HepG2 (cell line): ENCODE measurements at regions not wholly inside any gene's neighbourhood (a gene's known extent, or its start where the extent isn't known, plus 50 kb on each side); places are given as distances from the start of the nearest gene placed in this dataset.

Experiments used
- ATAC-seq: fragments of 200-7000 bp; cut with Tn5 transposase; 3 replicates; pipeline ENCODE4 v1.9.1; 2020; ENCODE audit warnings: mild to moderate bottlenecking, moderate library complexity
- BruUV-seq: library from RNA; stranded (reverse); fragments of 400-500 nt; replicated peaks from 2 replicates; lab custom pipeline; 2021; lab: Mats Ljungman, UMichigan
- CTCF ChIA-PET: fragments of 300-600 bp; formaldehyde crosslinking; extraction: SDS; loops from one replicate; lab custom pipeline; 2021; ENCODE audit warnings: low total read pairs, inconsistent platforms, low intra/inter-chr PET ratio; lab: Yijun Ruan, JAX
- POLR2A ChIA-PET: fragments of 350-600 bp; sonication (Branson Sonifier 250); formaldehyde crosslinking; loops from one replicate; lab custom pipeline; 2020; ENCODE audit warnings: antibody characterized with exemption, inconsistent platforms; lab: Yijun Ruan, JAX
- DNase-seq: peaks from one replicate; pipeline ENCODE4 v3.0.0-alpha.2; 2015; ENCODE audit warnings: low spot score
- FAIRE-seq: peaks from 3 replicates; lab custom pipeline; 2011; peaks lifted over from hg19 to GRCh38; lab: Jason Lieb, UNC
- H2AFZ ChIP-seq: one replicate; pipeline ENCODE4 v1.6.1; 2011; ENCODE audit warnings: low read length, inconsistent platforms
- H3K27ac ChIP-seq: fragments of 300-600 bp; 3 replicates; pipeline ENCODE4 v1.8.0; 2011; ENCODE audit warnings: mixed run types, mild to moderate bottlenecking, mixed read lengths, low read length, inconsistent platforms; ENCODE audit not compliant: insufficient read depth; ENCODE audit errors: extremely low read length
- H3K27me3 ChIP-seq, 2 experiments: fragments of 200-600 bp in 1 of 2; 2 replicates in 1 of 2; 3 replicates in 1 of 2; pipeline versions ENCODE4 v1.6.0 to v1.8.0; 2011; ENCODE audit warnings: low read length in 2 of 2, mild to moderate bottlenecking in 2 of 2, moderate library complexity in 2 of 2, inconsistent platforms in 1 of 2; ENCODE audit not compliant: insufficient read depth in 2 of 2, control insufficient read depth in 1 of 2
- H3K36me3 ChIP-seq, 2 experiments: fragments of 200-600 bp in 1 of 2; replicated peaks in 1 of 2; 2 replicates in 1 of 2; 3 replicates in 1 of 2; pipeline versions ENCODE4 v1.5.1 to v1.8.0; 2011; ENCODE audit warnings: low read length in 2 of 2, inconsistent platforms in 1 of 2; ENCODE audit not compliant: insufficient read depth in 2 of 2, control insufficient read depth in 1 of 2
- H3K4me1 ChIP-seq: 2 replicates; pipeline ENCODE4 v1.5.1; 2012; ENCODE audit warnings: low read length, inconsistent platforms; ENCODE audit not compliant: insufficient read depth
- H3K4me2 ChIP-seq: 2 replicates; pipeline ENCODE4 v1.6.0; 2011; ENCODE audit warnings: low read depth, low read length, inconsistent platforms
- H3K4me3 ChIP-seq, 3 experiments: fragments of 200-600 bp in 1 of 3; sonication (generic), shearing (Covaris generic) in 1 of 3; replicated peaks in 1 of 3; 2 replicates each; pipeline ENCODE4 v1.5.1; 2011 to 2016; ENCODE audit warnings: low read length in 3 of 3, inconsistent platforms in 2 of 3, low read depth in 2 of 3, mild to moderate bottlenecking in 2 of 3, control low read depth in 1 of 3, mixed read lengths in 1 of 3; ENCODE audit not compliant: insufficient read depth in 1 of 3
- H3K79me2 ChIP-seq: one replicate; pipeline ENCODE4 v1.6.1; 2011; ENCODE audit warnings: low read length, inconsistent platforms; ENCODE audit not compliant: insufficient read depth
- H3K9ac ChIP-seq: 2 replicates; pipeline ENCODE4 v1.6.0; 2011; ENCODE audit warnings: mild to moderate bottlenecking, low read depth, low read length, inconsistent platforms; ENCODE audit not compliant: insufficient read depth
- H3K9me3 ChIP-seq: 2 replicates; pipeline ENCODE4 v1.5.1; 2012; ENCODE audit warnings: mild to moderate bottlenecking, low read length
- H4K20me1 ChIP-seq: 2 replicates; pipeline ENCODE4 v1.6.0; 2011; ENCODE audit warnings: inconsistent platforms, mild to moderate bottlenecking, low read length, moderate library complexity; ENCODE audit not compliant: insufficient read depth
- CEBPB ChIP-seq: IDR thresholded peaks from 2 replicates; pipeline ENCODE4 v1.6.1; 2011; ENCODE audit warnings: low read depth, low read length, improper control_type of control experiment, borderline replicate concordance
- ERF ChIP-seq: IDR thresholded peaks from 2 replicates; pipeline ENCODE4 v1.6.1; 2018; ENCODE audit warnings: missing biosample characterization, missing genetic modification reagents
- NAIF1 ChIP-seq: sonication (generic); formaldehyde crosslinking; IDR thresholded peaks from 2 replicates; pipeline ENCODE4 v1.5.0; 2020; ENCODE audit warnings: mild to moderate bottlenecking, missing genetic modification reagents, borderline replicate concordance
- SIN3A ChIP-seq: IDR thresholded peaks from 2 replicates; pipeline ENCODE4 v1.6.1; 2011; ENCODE audit warnings: low read depth, mild to moderate bottlenecking, control low read depth, low read length, borderline replicate concordance
- SMAD1 ChIP-seq: sonication (generic); formaldehyde crosslinking; IDR thresholded peaks from 2 replicates; pipeline ENCODE4 v1.4.0; 2020; ENCODE audit warnings: missing genetic modification reagents, low read depth, mild to moderate bottlenecking, borderline replicate concordance
- SMAD9 ChIP-seq: sonication (generic); formaldehyde crosslinking; IDR thresholded peaks from 2 replicates; pipeline ENCODE4 v1.5.1; 2020; ENCODE audit warnings: mild to moderate bottlenecking, missing genetic modification reagents
- SOX13 ChIP-seq, 3 experiments: fragments of 450-650 bp in 1 of 3; sonication (generic) in 1 of 3; formaldehyde crosslinking in 1 of 3; IDR thresholded peaks in 2 of 3; conservative IDR thresholded peaks in 1 of 3; 2 replicates each; pipeline versions ENCODE4 v1.5.0 to v1.6.1; 2016 to 2020; ENCODE audit warnings: antibody characterized with exemption in 1 of 3, mild to moderate bottlenecking in 1 of 3, missing compliant biosample characterization in 1 of 3, missing genetic modification reagents in 1 of 3, moderate library complexity in 1 of 3
- SRSF4 ChIP-seq: fragments of 200-400 bp; formaldehyde crosslinking; IDR thresholded peaks from one replicate; pipeline ENCODE4 v1.6.1; 2018; ENCODE audit warnings: mild to moderate bottlenecking, low read depth, low read length, moderate library complexity; ENCODE audit not compliant: poor library complexity, severe bottlenecking
- ZNF10 ChIP-seq: sonication (generic); formaldehyde crosslinking; IDR thresholded peaks from 2 replicates; pipeline ENCODE4 v1.4.0; 2020; ENCODE audit warnings: mild to moderate bottlenecking, low read depth, missing genetic modification reagents, borderline replicate concordance
- ZNF720 ChIP-seq: sonication (generic); formaldehyde crosslinking; IDR thresholded peaks from 2 replicates; pipeline ENCODE4 v1.4.0; 2020; ENCODE audit warnings: missing genetic modification reagents
- WGBS: methylation state at CpG from one replicate; pipeline ENCODE4 v1.1.6; 2017; ENCODE audit warnings: low lambda C conversion rate; 5-methylcytosine and 5-hydroxymethylcytosine counted together
- in situ Hi-C: cut with HindIII; loops from 2 replicates; pipeline ENCODE4 v1.10.0; 2017; ENCODE audit warnings: low pct_unique_long_range_greater_than_20kb; ENCODE audit not compliant: extremely low pct_ligation_motif_present
- intact Hi-C: fragments of 100-400 bp; cut with micrococcal nuclease; formaldehyde crosslinking; loops from one replicate; pipeline ENCODE4 v1.10.0; 2022; ENCODE audit not compliant: unreplicated experiment
- TF ChIP-seq, protein P1 (sequence below): IDR thresholded peaks from 2 replicates; pipeline ENCODE4 v1.6.1; 2018; ENCODE audit warnings: missing genetic modification reagents

GRCh38 chr14:27862684-27863083 lies 903.9 kb upstream of the FOXG1 start:
- H3K4me2 ChIP-seq = no peak overlapping the region
- H4K20me1 ChIP-seq = no peaks in the 10 kb centered on the region
- FAIRE-seq = no peak
- H3K27ac ChIP-seq = no peak overlapping the region
- H3K79me2 ChIP-seq = no peaks in the 10 kb centered on the region
- no peaks in the 10 kb centered on the region for H3K36me3 ChIP-seq
- TF ChIP-seq CEBPB = peak; percentile 66; the same call in 1 of the 2 replicates
- TF ChIP-seq ZNF10 (CRISPR knock-in tag) = no peak
- DNase-seq = no peak
- WGBS = 17% methylated on average over 2 of the region's 2 CpGs
- H3K4me3 ChIP-seq = no peak overlapping the region
- POLR2A ChIA-PET = no interaction called here
- no peaks in the 10 kb centered on the region for H3K27me3 ChIP-seq
- in situ Hi-C loops (no loop called here), intact Hi-C loops (no loop called here)
- no peaks in the 10 kb centered on the region for H3K4me1 ChIP-seq
- no TSS peak for BruUV-seq
- H3K9me3 ChIP-seq = peaks cover 87% of the 10 kb centered on the region
- ATAC-seq = no peak
- H3K9ac ChIP-seq = no peak overlapping the region
- H2AFZ ChIP-seq = no peak overlapping the region
- CTCF ChIA-PET = no interaction called here

- Histone ChIP-seq H4K20me1 (no peaks in the 10 kb centered on the region), H2AFZ (no peak overlapping the region), H3K4me1 (no peaks in the 10 kb centered on the region), H3K9me3 (peaks cover 87% of the 10 kb centered on the region), H3K4me3 (no peak overlapping the region), H3K79me2 (no peaks in the 10 kb centered on the region), H3K9ac (no peak overlapping the region), H3K36me3 (no peaks in the 10 kb centered on the region), H3K27me3 (no peaks in the 10 kb centered on the region), H3K27ac (no peak overlapping the region), H3K4me2 (no peak overlapping the region)
- BruUV-seq = no TSS peak
- 47% methylated on average over 8 of the region's 8 CpGs for WGBS
- FAIRE-seq (no peak), DNase-seq (no peak), ATAC-seq (no peak)
- in situ Hi-C loops (no loop called here), intact Hi-C loops (no loop called here)
- POLR2A ChIA-PET = no interaction called here
- CTCF ChIA-PET = no interaction called here
- TF ChIP-seq NAIF1 (CRISPR knock-in tag) = no peak
- no peak for TF ChIP-seq ZNF720 (CRISPR knock-in tag)
- TF ChIP-seq SRSF4 = no peak
- TF ChIP-seq SOX13 (IDR thresholded peaks at IDR 0.05) = no peak
- TF ChIP-seq SOX13 (CRISPR knock-in tag; conservative IDR thresholded peaks at IDR 0.05 in 1 of 2, IDR thresholded peaks at IDR 0.05 in 1 of 2) = no peak
- no peak for TF ChIP-seq SIN3A
- TF ChIP-seq SMAD9 = no peak
- TF ChIP-seq ERF (CRISPR knock-in tag) = no peak
- TF ChIP-seq, protein P1, sequence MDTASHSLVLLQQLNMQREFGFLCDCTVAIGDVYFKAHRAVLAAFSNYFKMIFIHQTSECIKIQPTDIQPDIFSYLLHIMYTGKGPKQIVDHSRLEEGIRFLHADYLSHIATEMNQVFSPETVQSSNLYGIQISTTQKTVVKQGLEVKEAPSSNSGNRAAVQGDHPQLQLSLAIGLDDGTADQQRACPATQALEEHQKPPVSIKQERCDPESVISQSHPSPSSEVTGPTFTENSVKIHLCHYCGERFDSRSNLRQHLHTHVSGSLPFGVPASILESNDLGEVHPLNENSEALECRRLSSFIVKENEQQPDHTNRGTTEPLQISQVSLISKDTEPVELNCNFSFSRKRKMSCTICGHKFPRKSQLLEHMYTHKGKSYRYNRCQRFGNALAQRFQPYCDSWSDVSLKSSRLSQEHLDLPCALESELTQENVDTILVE = no peak
- TF ChIP-seq SMAD1 (CRISPR knock-in tag) = no peak
These were observed 903.4 kb upstream of the FOXG1 start for GRCh38 chr14:27863166-27863565.
